ENCODE measurements at regions not wholly inside any gene's neighbourhood (a gene's known extent, or its start where the extent isn't known, plus 50 kb on each side); places are given as distances from the start of the nearest gene placed in this dataset.

GRCh38 chr2:60148716-60149115 is 404.7 kb downstream of the BCL11A start:
- DNase-seq (ENCODE audit: extremely low spot score): no peak
- CTCF ChIA-PET: no interaction called here
- TF ChIP-seq CTBP1 (IDR thresholded peaks at IDR 0.05; ENCODE audit: borderline replicate concordance) (no peak), FOXM1 (IDR thresholded peaks at IDR 0.05; ENCODE audit: borderline replicate concordance) (no peak), TARDBP (IDR thresholded peaks at IDR 0.05) (no peak), HDGF (IDR thresholded peaks at IDR 0.05; ENCODE audit: borderline replicate concordance) (no peak), NFRKB (IDR thresholded peaks at IDR 0.05) (no peak), FOXK2 (IDR thresholded peaks at IDR 0.05) (no peak), ELF4 (IDR thresholded peaks at IDR 0.05) (no peak), LEF1 (IDR thresholded peaks at IDR 0.05; ENCODE audit: borderline replicate concordance) (no peak), FOXA1 (IDR thresholded peaks at IDR 0.05) (no peak), BHLHE40 (IDR thresholded peaks at IDR 0.05; ENCODE audit: borderline replicate concordance) (no peak), ZNF384 (IDR thresholded peaks at IDR 0.05) (no peak), L3MBTL2 (conservative IDR thresholded peaks at IDR 0.05) (no peak), SUZ12 (IDR thresholded peaks at IDR 0.05) (no peak), SP1 (IDR thresholded peaks at IDR 0.05) (no peak), ARNT (IDR thresholded peaks at IDR 0.05) (no peak)
- TF ChIP-seq, protein P1, sequence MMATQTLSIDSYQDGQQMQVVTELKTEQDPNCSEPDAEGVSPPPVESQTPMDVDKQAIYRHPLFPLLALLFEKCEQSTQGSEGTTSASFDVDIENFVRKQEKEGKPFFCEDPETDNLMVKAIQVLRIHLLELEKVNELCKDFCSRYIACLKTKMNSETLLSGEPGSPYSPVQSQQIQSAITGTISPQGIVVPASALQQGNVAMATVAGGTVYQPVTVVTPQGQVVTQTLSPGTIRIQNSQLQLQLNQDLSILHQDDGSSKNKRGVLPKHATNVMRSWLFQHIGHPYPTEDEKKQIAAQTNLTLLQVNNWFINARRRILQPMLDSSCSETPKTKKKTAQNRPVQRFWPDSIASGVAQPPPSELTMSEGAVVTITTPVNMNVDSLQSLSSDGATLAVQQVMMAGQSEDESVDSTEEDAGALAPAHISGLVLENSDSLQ (IDR thresholded peaks at IDR 0.05): no peak
- POLR2A ChIA-PET: no interaction called here

GRCh38 chr2:60140185-60140584 is 413.3 kb downstream of the BCL11A start:
- no peak for DNase-seq (ENCODE audit: extremely low spot score)
- ChIA-PET POLR2A (no interaction called here), CTCF (no interaction called here)
- no peak for TF ChIP-seq FOXA1 (IDR thresholded peaks at IDR 0.05)
- no peak for TF ChIP-seq ZNF384 (IDR thresholded peaks at IDR 0.05)
- TF ChIP-seq HDGF (IDR thresholded peaks at IDR 0.05; ENCODE audit: borderline replicate concordance): no peak
- no peak for TF ChIP-seq TARDBP (IDR thresholded peaks at IDR 0.05)

DNA sequence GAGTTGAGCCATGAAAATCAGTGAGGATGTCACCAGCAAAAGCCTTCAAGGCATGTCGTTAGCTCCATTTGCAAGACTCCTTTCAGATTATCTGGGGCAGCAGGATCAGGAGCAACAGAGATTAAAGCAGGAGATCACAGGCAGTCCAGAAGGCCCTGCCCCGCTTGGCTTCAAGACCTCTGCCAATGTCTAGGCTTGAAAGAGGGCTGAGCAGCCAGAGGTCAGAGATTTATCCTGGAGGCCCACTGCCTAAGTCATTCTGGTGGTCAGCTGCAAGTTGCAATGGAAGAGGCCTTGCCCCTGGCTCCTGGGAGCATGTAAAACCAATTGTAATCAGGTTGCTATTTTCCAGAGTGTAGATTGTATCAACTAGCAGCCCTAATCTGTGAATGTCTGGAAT is 416.5 kb downstream of the BCL11A start:
- TF ChIP-seq L3MBTL2 (conservative IDR thresholded peaks at IDR 0.05) (no peak), LEF1 (IDR thresholded peaks at IDR 0.05; ENCODE audit: borderline replicate concordance) (no peak), ZNF384 (IDR thresholded peaks at IDR 0.05) (no peak), FOXM1 (IDR thresholded peaks at IDR 0.05; ENCODE audit: borderline replicate concordance) (no peak), FOXA1 (IDR thresholded peaks at IDR 0.05) (no peak), SUZ12 (IDR thresholded peaks at IDR 0.05) (no peak), ELF4 (IDR thresholded peaks at IDR 0.05) (no peak), TARDBP (IDR thresholded peaks at IDR 0.05) (no peak), NFRKB (IDR thresholded peaks at IDR 0.05) (no peak), SP1 (IDR thresholded peaks at IDR 0.05) (no peak), CTBP1 (IDR thresholded peaks at IDR 0.05; ENCODE audit: borderline replicate concordance) (no peak), HDGF (IDR thresholded peaks at IDR 0.05; ENCODE audit: borderline replicate concordance) (no peak), FOXK2 (IDR thresholded peaks at IDR 0.05) (no peak), ARNT (IDR thresholded peaks at IDR 0.05) (no peak)
- TF ChIP-seq, protein P1 (IDR thresholded peaks at IDR 0.05): no peak
- CTCF ChIA-PET: no interaction called here
- DNase-seq (ENCODE audit: extremely low spot score): no peak
- POLR2A ChIA-PET: no interaction called here

- DNase-seq (ENCODE audit: extremely low spot score): no peak
- POLR2A ChIA-PET: no interaction called here
- TF ChIP-seq NFRKB (IDR thresholded peaks at IDR 0.05): no peak
- TF ChIP-seq SP1 (IDR thresholded peaks at IDR 0.05): no peak
- TF ChIP-seq CTBP1 (IDR thresholded peaks at IDR 0.05; ENCODE audit: borderline replicate concordance): no peak
- no peak for TF ChIP-seq FOXK2 (IDR thresholded peaks at IDR 0.05)
- no peak for TF ChIP-seq L3MBTL2 (conservative IDR thresholded peaks at IDR 0.05)
- no peak for TF ChIP-seq LEF1 (IDR thresholded peaks at IDR 0.05; ENCODE audit: borderline replicate concordance)
- no peak for TF ChIP-seq BHLHE40 (IDR thresholded peaks at IDR 0.05; ENCODE audit: borderline replicate concordance)
- no peak for TF ChIP-seq SUZ12 (IDR thresholded peaks at IDR 0.05)
- TF ChIP-seq ZNF384 (IDR thresholded peaks at IDR 0.05): no peak
- no peak for TF ChIP-seq HDGF (IDR thresholded peaks at IDR 0.05; ENCODE audit: borderline replicate concordance)
- no peak for TF ChIP-seq FOXA1 (IDR thresholded peaks at IDR 0.05)
- no peak for TF ChIP-seq FOXM1 (IDR thresholded peaks at IDR 0.05; ENCODE audit: borderline replicate concordance)
- TF ChIP-seq TARDBP (IDR thresholded peaks at IDR 0.05): no peak
- CTCF ChIA-PET: no interaction called here
Measured at GRCh38 chr2:60127191-60127590, 426.3 kb downstream of the BCL11A start.

GRCh38 chr2:60125611-60126426 is 427.6 kb downstream of the BCL11A start:
- no peak for TF ChIP-seq L3MBTL2 (conservative IDR thresholded peaks at IDR 0.05)
- TF ChIP-seq FOXA1 (IDR thresholded peaks at IDR 0.05): no peak
- TF ChIP-seq ZNF384 (IDR thresholded peaks at IDR 0.05): no peak
- no peak for TF ChIP-seq BHLHE40 (IDR thresholded peaks at IDR 0.05; ENCODE audit: borderline replicate concordance)
- no peak for TF ChIP-seq FOXM1 (IDR thresholded peaks at IDR 0.05; ENCODE audit: borderline replicate concordance)
- no peak for TF ChIP-seq ELF4 (IDR thresholded peaks at IDR 0.05)
- TF ChIP-seq SUZ12 (IDR thresholded peaks at IDR 0.05): no peak
- TF ChIP-seq NFRKB (IDR thresholded peaks at IDR 0.05): no peak
- TF ChIP-seq FOXK2 (IDR thresholded peaks at IDR 0.05): no peak
- TF ChIP-seq HDGF (IDR thresholded peaks at IDR 0.05; ENCODE audit: borderline replicate concordance): no peak
- no peak for TF ChIP-seq CTBP1 (IDR thresholded peaks at IDR 0.05; ENCODE audit: borderline replicate concordance)
- TF ChIP-seq LEF1 (IDR thresholded peaks at IDR 0.05; ENCODE audit: borderline replicate concordance): no peak
- no peak for TF ChIP-seq TARDBP (IDR thresholded peaks at IDR 0.05)
- TF ChIP-seq, protein P1 (IDR thresholded peaks at IDR 0.05): no peak
- TF ChIP-seq ARNT (IDR thresholded peaks at IDR 0.05): no peak
- no peak for DNase-seq (ENCODE audit: extremely low spot score)
- POLR2A ChIA-PET: no interaction called here
- CTCF ChIA-PET: interaction anchor here (0.6 kb wide), 1 partner anchor 1531 kb away, joined by 3 read pairs; no protein-coding TSS in a partner anchor

DNA sequence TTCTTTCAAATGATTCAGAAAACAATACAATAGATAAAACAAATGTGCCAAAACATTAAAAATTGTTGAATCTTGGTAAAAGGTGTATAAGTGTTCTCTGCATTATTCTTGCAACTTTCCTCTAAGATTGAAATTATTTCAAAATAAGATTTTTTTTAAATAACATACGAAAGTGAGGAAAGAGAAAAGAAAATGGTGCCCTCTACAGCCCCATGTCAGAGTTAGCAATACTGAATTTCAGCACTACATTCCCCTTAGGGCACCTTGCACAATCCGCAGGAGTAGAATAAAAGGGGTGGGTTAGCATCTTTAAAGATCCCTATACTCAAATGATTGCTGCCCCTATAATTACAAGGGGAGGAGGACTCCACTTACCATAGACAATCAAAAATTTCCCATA is 433.7 kb downstream of the BCL11A start:
- TF ChIP-seq ARNT (IDR thresholded peaks at IDR 0.05): no peak
- no peak for TF ChIP-seq ELF4 (IDR thresholded peaks at IDR 0.05)
- TF ChIP-seq L3MBTL2 (conservative IDR thresholded peaks at IDR 0.05): no peak
- no peak for TF ChIP-seq FOXK2 (IDR thresholded peaks at IDR 0.05)
- TF ChIP-seq, protein P1 (IDR thresholded peaks at IDR 0.05): no peak
- TF ChIP-seq LEF1 (IDR thresholded peaks at IDR 0.05; ENCODE audit: borderline replicate concordance): no peak
- TF ChIP-seq SUZ12 (IDR thresholded peaks at IDR 0.05): no peak
- no peak for TF ChIP-seq FOXM1 (IDR thresholded peaks at IDR 0.05; ENCODE audit: borderline replicate concordance)
- no peak for TF ChIP-seq HDGF (IDR thresholded peaks at IDR 0.05; ENCODE audit: borderline replicate concordance)
- no peak for TF ChIP-seq FOXA1 (IDR thresholded peaks at IDR 0.05)
- no peak for TF ChIP-seq BHLHE40 (IDR thresholded peaks at IDR 0.05; ENCODE audit: borderline replicate concordance)
- no peak for TF ChIP-seq CTBP1 (IDR thresholded peaks at IDR 0.05; ENCODE audit: borderline replicate concordance)
- no peak for TF ChIP-seq ZNF384 (IDR thresholded peaks at IDR 0.05)
- ChIA-PET POLR2A (no interaction called here), CTCF (no interaction called here)
- no peak for DNase-seq (ENCODE audit: extremely low spot score)

All from HEK293T (cell line).